Activated CD4-positive, alpha-beta T cell treated with anti-CD3 and anti-CD28 coated beads, Interleukin-10, Interleukin-2, amounts not matched to agents 100 ng/mL and 50 ng/mL, durations not matched to agents 16 hours and 8 hours (primary cell): ENCODE measurements at regions not wholly inside any gene's neighbourhood (a gene's known extent, or its start where the extent isn't known, plus 50 kb on each side); places are given as distances from the start of the nearest gene placed in this dataset.
"Not testable (repeated sequence)": the region's sequence is repeated elsewhere in the genome, so short reads cannot be mapped to it uniquely, and the experiment has no call there.

Experiments
- DNase-seq: peaks from one replicate; pipeline ENCODE4 v3.0.0-alpha.2; 2020

GRCh38 chr10:23777153-23777552, 338.3 kb downstream of the OTUD1 start:
- no peak for DNase-seq

- no peak for DNase-seq
Measured at GRCh38 chr10:23779301-23779700, 340.4 kb downstream of the OTUD1 start.

- DNase-seq = no peak
Measured at GRCh38 chr10:23780331-23780730, 341.5 kb downstream of the OTUD1 start.

GRCh38 chr10:23786594-23786993, 347.7 kb downstream of the OTUD1 start:
- DNase-seq = no peak

GRCh38 chr10:23793577-23793976, 354.7 kb downstream of the OTUD1 start:
- no peak for DNase-seq

GRCh38 chr10:23797452-23797851, 358.6 kb downstream of the OTUD1 start:
- DNase-seq = not testable (repeated sequence)

- DNase-seq = no peak
Measured at GRCh38 chr10:23804125-23804524, 365.2 kb downstream of the OTUD1 start.

- DNase-seq = no peak
Measured at GRCh38 chr10:23813687-23814086, 374.8 kb downstream of the OTUD1 start.

- no peak for DNase-seq
Measured at GRCh38 chr10:23818484-23818883, 379.6 kb downstream of the OTUD1 start.

- no peak for DNase-seq
Measured at GRCh38 chr10:23820792-23821191, 381.9 kb downstream of the OTUD1 start.

- DNase-seq = no peak
Measured at GRCh38 chr10:23824822-23825221, 384.1 kb upstream of the KIAA1217 start.

- peak; percentile 2 for DNase-seq
Measured at GRCh38 chr10:23826421-23826820, 382.5 kb upstream of the KIAA1217 start.

GRCh38 chr10:23829556-23829955, 379.4 kb upstream of the KIAA1217 start:
- no peak for DNase-seq

- no peak for DNase-seq
Measured at GRCh38 chr10:23834091-23834490, 374.8 kb upstream of the KIAA1217 start.

- DNase-seq = no peak
Measured at GRCh38 chr10:23850631-23851030, 358.3 kb upstream of the KIAA1217 start.

GRCh38 chr10:23859598-23859997, 349.3 kb upstream of the KIAA1217 start:
- no peak for DNase-seq

GRCh38 chr10:23864631-23865147, 344.2 kb upstream of the KIAA1217 start:
- no peak for DNase-seq

GRCh38 chr10:23866985-23867384, 342.0 kb upstream of the KIAA1217 start:
- not testable (repeated sequence) for DNase-seq

- DNase-seq = no peak
Measured at GRCh38 chr10:23868121-23868520, 340.8 kb upstream of the KIAA1217 start.

GRCh38 chr10:23869548-23869947, 339.4 kb upstream of the KIAA1217 start:
- no peak for DNase-seq

GRCh38 chr10:23869996-23870395, 338.9 kb upstream of the KIAA1217 start:
- DNase-seq = no peak

- no peak for DNase-seq
Measured at GRCh38 chr10:23870651-23871610, 338.0 kb upstream of the KIAA1217 start.

- DNase-seq = no peak
Measured at GRCh38 chr10:23872290-23872689, 336.6 kb upstream of the KIAA1217 start.

- no peak for DNase-seq
Measured at GRCh38 chr10:23877791-23878320, 331.1 kb upstream of the KIAA1217 start.
